HG02610 (cell line): ENCODE measurements at regions not wholly inside any gene's neighbourhood (a gene's known extent, or its start where the extent isn't known, plus 50 kb on each side); places are given as distances from the start of the nearest gene placed in this dataset.

Experiments used
- ATAC-seq: cut with Tn5 transposase; IDR thresholded peaks from one replicate; pipeline ENCODE4 v1.9.1; 2021; ENCODE audit warnings: mild to moderate bottlenecking, moderate library complexity; ENCODE audit not compliant: unreplicated experiment

DNA sequence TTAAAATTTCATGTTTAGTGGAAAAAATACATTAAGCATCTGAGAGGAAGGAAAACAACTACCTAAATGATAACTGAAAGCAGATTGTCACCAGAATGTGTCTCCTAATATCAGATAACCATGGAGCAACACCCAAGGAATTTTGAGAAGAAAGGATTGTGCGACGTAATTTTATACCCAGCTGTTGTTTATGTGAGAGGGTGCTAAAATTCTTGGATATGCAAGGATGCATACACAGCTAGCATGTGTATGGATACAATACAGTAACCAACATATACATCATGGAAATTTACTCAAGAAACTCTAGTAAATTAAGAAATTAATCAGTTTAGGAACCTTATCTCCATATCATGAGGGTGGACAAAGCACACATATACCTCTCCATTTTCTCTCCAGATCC, 290.9 kb downstream of the HS3ST3A1 start:
- ATAC-seq, result no peak

DNA sequence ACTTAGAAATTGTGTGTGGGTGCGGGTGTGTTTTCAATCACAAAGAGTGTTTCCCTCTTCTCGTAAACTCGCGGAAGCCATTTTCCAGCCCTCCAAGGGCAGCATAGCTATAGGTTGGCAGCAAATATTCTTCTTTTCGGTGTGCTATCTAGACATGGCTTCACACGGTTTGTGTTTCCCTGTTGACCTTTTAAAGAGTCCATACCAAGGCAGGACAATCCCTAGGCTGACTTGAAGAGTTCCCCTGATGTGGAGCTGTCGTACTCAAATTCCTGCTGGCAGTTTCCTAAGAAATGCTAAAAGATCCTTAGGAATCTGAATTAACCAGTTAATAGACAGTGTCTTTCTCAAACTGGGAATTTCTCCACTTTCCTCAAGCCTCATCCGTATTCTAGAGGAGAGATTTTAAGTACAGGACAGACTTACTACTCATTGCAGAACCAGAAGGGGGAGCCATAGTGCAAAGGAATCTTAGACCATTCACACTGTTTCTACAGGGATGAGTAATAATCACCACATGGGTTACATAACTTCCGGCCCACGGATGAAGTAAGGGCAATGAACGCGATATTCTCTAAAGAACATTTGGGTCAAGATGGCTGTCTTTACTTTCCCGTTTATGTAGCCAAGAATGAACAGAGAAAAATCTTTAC, 288.6 kb upstream of the ELAC2 start:
- no peak for ATAC-seq

GRCh38 chr17:13302983-13303382, 285.2 kb upstream of the ELAC2 start:
- ATAC-seq, result no peak

- ATAC-seq, result no peak
Observed at GRCh38 chr17:13302419-13302818, 284.6 kb upstream of the ELAC2 start.

DNA sequence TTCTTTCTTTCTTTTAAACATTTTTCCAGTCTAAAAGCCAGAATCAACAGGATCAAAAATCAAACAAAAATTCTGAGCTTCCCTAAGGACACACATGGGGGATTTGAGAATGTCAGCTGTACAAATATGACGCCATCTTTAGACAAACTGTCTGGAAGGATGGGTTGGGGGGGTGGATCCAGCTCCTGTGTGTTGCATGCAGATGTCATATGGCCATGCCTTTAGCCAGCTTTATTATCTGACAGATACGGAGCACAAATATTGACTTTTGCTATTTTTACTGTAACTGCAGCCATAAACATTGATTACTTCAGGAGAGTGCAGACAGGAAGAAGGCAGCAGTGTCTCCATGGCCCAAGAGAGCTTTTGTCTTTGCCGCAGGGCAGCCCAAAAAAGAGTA, 279.4 kb upstream of the ELAC2 start:
- ATAC-seq, result no peak

DNA sequence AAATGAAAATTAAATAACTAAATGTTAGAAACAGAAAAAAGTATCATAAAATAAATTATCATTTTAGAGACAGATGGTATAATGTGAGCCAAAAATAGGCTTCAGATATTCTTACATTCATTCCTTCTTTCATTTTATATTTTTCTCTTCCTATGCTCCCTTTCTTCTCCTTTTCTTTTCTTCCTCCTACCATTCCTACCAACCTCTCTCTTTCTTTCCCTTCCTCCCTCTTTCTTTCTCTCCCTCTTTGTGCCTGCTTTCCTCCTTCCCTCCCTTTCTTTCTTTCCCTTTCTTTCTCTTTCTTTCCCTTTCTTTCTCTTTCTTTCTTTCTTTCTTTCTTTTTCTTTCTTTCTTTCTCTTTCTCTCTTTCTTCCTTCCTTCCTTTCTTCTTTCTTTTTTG, 275.6 kb upstream of the ELAC2 start:
- ATAC-seq, result no peak

GRCh38 chr17:13292291-13292690, 274.5 kb upstream of the ELAC2 start:
- ATAC-seq, result no peak

DNA sequence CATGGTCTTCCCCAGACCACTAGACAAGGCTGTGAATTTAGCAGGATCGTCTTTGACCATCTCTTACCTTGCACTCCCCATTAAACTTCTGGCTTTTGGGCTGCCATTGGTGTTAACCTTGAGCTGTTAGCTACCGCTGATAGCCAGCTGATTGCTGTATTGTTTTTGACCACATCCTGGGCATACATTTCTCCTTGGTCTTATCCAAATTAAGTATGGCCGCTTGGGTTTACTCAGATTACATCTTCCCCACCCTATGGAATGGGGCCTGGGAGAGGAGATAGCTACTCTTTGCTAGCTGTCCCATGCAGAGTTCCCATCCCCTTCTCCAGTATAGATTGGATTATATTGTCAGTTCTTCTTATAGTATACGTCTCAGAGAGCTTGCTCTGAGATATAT, 270.4 kb upstream of the ELAC2 start:
- no peak for ATAC-seq

- no peak for ATAC-seq
Observed at GRCh38 chr17:13287226-13287625, 269.4 kb upstream of the ELAC2 start.

DNA sequence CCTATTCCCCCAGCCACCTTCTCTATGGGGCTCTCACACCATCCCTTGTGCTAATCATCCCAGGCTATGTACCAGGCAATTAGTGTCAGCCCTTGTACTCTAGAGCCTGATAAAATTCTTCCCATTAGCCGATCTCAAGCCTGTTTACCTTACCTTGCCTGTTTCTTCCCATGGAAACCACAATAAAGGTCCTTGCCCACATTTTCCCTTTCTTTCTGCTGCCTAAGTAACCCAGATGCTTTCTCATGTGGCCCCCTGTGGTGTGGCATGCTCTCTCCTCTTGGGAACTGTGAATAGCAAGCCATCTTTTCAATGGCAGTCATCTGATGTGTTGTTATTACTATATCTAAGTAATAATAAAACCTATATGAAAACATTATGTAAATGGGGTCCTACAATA, 265.8 kb upstream of the ELAC2 start:
- ATAC-seq, result no peak

DNA sequence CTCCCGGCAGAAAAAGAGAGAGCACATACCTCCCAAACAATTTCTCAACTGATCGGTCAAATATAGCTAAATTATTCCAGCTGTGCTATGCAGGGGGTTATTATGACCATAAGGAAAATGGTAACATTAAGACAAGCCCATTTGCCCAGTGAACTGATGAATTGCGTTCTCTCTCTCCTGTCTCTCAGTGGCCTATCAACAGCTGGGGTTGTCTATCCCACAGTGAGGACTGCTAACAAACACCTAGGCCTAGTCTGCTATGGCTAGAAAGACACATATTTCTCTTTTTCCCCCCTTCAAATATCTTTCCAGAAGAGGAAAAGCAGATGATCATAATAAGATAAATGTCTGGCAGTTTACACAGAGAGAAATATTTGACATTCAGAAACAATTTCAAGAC, 263.8 kb upstream of the ELAC2 start:
- ATAC-seq, result no peak

DNA sequence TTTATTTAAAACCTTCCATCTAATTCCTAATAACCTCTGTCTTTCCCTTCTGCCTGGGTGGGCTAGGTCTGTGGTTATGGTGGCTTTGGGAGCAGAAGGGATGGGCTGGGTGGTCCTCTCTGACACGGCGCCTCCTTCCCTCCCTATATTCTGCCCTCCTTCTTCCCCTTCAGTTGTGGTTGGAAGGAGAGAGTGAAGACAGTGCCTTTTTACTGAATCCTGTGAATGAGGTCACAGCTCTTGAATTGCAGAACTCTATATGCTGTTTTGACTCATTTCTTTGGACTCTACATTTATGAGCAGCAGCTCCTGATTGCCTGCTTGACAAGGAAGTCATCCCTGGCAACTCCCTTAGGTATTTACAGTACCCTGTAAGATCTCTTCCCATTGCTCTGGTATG, 256.0 kb upstream of the ELAC2 start:
- no peak for ATAC-seq

- no peak for ATAC-seq
Observed at GRCh38 chr17:13272296-13272695, 254.5 kb upstream of the ELAC2 start.

DNA sequence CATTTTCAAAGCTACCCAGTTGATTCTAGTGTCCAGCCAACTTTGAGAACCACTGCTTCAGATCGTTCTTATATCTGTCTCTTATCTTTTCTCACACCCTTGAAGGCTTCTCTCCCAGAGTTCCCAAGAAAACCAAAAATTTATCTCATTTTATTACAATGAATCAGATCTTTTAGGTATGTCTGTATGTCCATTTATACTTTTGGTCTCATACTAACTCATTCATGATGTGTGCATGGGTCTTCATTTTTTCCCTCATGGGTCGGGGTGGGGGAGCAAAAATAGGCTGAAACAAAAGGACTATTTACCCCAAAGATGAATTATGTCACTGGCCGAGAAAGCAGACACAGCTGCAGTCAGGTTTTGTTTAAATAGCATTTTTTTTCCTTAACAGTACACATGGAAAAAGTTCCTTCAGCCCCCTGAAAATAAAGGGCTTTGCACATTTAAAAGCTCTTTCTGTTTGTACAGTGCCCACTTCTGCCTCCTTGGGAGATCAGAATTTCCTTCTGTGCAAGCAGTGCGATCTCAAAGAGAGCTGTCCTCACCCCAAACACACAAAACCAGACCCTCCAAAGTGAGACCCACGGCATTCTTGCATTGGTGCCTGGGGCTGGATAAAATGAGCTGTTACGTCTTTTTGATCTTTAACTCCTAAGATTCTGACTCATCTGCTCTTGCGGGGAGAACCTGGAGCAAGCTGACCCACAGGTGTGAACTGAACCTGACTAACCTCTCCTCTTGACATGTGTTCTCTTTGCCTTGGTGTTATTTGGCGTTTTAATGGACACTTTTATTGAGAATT, 251.2 kb upstream of the ELAC2 start:
- ATAC-seq, result no peak

DNA sequence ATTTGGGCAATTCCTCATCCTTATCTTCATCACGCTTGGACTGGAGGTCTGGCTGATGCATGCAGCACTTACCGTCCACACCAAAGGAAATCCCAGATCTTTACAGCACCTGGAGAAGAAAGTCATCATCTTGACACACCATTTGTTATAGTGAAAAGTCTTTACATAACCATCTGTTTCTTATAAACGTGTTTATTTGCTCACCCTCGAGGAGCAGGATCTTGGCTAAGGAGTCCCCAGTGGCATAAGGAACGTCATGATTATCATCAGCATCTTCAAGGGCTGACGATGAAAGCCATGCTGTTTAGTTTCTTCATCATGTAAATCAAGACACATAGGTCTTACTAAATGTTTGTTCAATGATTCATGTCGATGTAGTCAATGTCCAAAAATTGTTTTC, 248.8 kb upstream of the ELAC2 start:
- no peak for ATAC-seq

GRCh38 chr17:13265311-13265710, 247.5 kb upstream of the ELAC2 start:
- ATAC-seq, result no peak

GRCh38 chr17:13263746-13264145, 245.9 kb upstream of the ELAC2 start:
- ATAC-seq, result no peak

GRCh38 chr17:13256545-13256944, 238.7 kb upstream of the ELAC2 start:
- ATAC-seq, result no peak

GRCh38 chr17:13253733-13254410, 236.0 kb upstream of the ELAC2 start:
- ATAC-seq, result no peak

DNA sequence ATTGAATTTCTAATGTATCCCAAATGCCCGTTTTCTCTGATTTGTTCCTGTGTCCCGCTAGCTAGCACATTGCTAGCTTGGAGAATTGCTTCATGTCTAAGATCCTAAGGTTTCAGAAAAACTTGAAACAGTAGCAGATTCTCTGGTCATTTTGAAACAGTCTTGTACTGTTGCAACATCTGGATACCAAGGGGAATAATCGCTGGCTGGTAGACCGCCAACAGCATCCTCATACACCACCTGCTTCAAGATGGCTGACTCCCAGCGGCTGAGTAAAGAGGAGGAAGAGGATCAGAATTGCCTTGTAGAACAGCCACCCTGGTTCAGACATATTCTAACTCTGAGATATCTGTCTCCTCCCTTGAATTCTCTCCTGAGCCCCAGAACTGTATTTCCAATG, 226.7 kb upstream of the ELAC2 start:
- ATAC-seq, result no peak

- no peak for ATAC-seq
Observed at GRCh38 chr17:13243585-13243984, 225.8 kb upstream of the ELAC2 start.

GRCh38 chr17:13240851-13241250, 223.0 kb upstream of the ELAC2 start:
- ATAC-seq, result no peak
